Omental fat pad (tissue), 3 donors: ENCODE measurements at regions not wholly inside any gene's neighbourhood (a gene's known extent, or its start where the extent isn't known, plus 50 kb on each side); places are given as distances from the start of the nearest gene placed in this dataset.

ENCODE experiments used
- ATAC-seq: fragments of 150-250 bp; one replicate; pipeline ENCODE4 v1.9.1; 2016; ENCODE audit warnings: mild to moderate bottlenecking, moderate library complexity; ENCODE audit not compliant: low FRiP score
- DNase-seq: peaks from one replicate; pipeline ENCODE4 v3.0.0-alpha.2; 2019; ENCODE audit warnings: low spot score
- TF ChIP-seq, protein P1 (sequence below), 3 donors: fragments of 450-650 bp; IDR thresholded peaks; one replicate each; pipeline ENCODE4 v1.5.1; 2016 to 2017; ENCODE audit warnings: antibody characterized with exemption in 3 of 3, mild to moderate bottlenecking in 3 of 3, moderate library complexity in 2 of 3

DNA sequence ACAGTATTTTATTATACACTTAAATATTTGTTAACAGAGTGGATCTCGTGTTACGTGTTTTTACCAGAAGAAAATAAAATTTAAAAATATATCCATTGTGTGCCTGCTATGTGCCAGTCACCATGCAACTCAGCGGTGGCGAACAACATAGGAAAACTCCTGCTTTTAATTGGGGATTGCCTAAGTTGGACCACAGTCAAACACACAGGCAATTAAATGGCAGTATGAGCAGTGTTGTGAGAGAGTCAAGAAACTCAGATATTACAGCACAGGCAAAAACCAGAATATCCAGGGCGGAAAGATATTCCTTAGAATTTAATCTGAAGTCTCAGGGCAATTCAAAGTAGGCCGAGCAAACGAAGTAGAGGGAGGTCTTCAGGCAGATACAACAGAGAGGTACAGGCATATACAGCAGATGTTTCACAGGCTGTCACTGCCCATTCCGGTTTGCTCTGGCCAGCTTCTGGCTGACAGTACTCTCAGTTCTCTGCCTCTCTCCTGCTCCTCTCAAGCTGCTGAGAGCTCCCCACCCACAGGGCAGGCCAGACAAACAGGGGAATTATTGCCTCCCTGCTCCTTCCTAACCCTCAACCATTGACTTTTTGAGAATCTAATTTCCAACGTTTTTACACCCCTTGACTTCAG is 540.2 kb upstream of the TMEM132C start:
- DNase-seq: no peak
- TF ChIP-seq, protein P1, sequence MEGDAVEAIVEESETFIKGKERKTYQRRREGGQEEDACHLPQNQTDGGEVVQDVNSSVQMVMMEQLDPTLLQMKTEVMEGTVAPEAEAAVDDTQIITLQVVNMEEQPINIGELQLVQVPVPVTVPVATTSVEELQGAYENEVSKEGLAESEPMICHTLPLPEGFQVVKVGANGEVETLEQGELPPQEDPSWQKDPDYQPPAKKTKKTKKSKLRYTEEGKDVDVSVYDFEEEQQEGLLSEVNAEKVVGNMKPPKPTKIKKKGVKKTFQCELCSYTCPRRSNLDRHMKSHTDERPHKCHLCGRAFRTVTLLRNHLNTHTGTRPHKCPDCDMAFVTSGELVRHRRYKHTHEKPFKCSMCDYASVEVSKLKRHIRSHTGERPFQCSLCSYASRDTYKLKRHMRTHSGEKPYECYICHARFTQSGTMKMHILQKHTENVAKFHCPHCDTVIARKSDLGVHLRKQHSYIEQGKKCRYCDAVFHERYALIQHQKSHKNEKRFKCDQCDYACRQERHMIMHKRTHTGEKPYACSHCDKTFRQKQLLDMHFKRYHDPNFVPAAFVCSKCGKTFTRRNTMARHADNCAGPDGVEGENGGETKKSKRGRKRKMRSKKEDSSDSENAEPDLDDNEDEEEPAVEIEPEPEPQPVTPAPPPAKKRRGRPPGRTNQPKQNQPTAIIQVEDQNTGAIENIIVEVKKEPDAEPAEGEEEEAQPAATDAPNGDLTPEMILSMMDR (IDR thresholded peaks at IDR 0.05): no peak
- no peak for ATAC-seq

DNA sequence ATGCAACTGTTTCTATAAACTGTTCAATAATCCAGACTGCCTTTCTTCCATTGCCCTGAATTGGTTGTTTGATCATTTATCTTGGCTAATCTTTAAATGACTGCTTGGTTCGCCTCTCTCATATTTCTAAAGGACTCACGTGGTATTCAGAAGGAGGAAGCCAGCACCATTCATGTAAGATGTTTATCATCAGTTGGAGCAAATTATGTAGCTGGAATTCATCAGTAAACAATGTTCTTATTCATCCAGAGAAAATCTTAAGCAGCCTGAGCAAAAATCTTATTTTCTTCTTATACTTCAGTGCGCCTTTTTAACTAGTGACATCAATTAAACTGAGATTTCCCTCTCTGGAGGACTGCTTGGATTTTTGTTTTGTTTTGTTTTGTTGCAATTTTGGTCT is 538.7 kb upstream of the TMEM132C start:
- DNase-seq (no peak), ATAC-seq (no peak)
- TF ChIP-seq, protein P1 (IDR thresholded peaks at IDR 0.05): no peak

DNA sequence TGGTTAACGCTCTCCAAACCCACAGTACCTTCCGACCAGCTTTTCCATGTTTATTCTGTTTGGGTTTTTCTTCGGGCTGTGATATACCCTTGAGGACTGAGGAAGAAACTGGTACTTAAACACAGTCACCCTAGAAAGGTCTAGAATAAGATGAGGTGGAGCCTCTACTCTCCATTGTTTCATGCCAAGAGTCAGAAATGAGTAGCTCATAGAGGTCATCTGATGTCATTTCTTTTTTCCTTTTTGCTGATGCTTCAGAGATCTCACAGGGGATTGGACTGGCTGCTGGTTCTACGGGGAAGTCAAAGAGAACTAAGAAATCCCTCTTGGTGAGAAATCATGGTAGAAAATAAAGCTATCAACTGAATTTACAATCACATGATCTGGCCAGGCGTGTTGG is 538.2 kb upstream of the TMEM132C start:
- no peak for ATAC-seq
- TF ChIP-seq, protein P1 (IDR thresholded peaks at IDR 0.05): no peak
- DNase-seq: no peak

DNA sequence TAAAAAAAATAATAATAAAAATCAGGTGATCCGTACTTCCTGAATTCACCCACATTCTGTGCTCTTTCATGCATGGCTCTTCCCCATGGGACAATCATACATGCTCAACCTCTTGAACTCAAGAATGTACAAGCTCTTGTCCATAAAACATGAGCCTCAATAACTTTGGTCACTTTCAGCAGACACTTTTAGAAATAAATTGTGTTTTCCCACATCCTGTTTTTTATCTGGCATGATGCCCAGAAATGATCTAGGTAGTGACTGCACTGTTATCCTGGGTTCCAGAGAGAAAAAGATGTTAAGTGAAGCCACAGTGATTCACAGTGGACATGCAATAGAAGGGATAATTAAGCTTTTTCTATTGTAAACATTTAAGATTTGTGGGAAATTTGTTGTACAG is 537.6 kb upstream of the TMEM132C start:
- DNase-seq (no peak), ATAC-seq (no peak)
- TF ChIP-seq, protein P1 (IDR thresholded peaks at IDR 0.05): no peak

DNA sequence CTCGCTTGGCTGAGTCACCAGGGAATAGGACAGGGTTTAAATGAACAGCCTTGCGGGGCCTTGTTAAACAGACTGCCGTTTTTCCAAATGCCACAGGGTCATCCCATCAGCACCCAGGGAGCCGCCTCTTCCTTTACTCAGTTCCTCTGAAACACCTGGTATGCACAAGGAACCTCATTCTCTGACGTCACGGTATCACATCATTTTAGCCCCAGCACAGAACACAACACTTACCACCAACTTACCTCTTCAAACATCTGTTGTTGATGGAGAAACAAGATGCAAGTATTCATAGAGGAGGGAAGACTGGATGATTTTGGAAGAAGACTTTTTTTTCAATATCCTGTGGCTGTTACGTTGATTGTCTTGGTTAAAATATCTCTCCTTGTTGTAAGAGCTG is 535.3 kb upstream of the TMEM132C start:
- ATAC-seq (no peak), DNase-seq (no peak)

DNA sequence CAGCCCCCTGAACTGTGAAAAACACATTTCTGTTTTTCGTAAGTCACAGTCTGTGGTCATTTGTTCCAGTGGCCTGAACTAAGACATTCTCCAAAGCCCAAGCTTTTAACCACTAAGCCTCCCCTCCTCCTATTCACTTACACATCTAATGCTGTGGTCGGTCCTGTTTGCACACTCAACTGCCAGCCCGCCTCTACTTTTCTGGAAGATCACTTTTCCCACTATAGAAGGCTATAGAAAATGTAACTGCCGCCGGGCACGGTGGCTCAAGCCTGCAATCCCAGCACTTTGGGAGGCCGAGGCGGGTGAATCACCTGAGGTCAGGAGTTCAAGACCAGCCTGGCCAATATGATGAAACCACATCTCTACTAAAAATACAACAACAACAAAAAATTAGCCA is 524.7 kb upstream of the TMEM132C start:
- ATAC-seq (no peak), DNase-seq (no peak)
- TF ChIP-seq, protein P1 (IDR thresholded peaks at IDR 0.05): no peak

More for the DNA sequence above, 535.3 kb upstream of the TMEM132C start:
- TF ChIP-seq, protein P1 (IDR thresholded peaks at IDR 0.05): no peak

- TF ChIP-seq, protein P1 (IDR thresholded peaks at IDR 0.05): no peak
- ATAC-seq (no peak), DNase-seq (no peak)
These were observed 521.3 kb upstream of the TMEM132C start for GRCh38 chr12:127745469-127746212.
